H9 (cell line): ENCODE measurements at regions not wholly inside any gene's neighbourhood (a gene's known extent, or its start where the extent isn't known, plus 50 kb on each side); places are given as distances from the start of the nearest gene placed in this dataset.

Experiments used
- DNase-seq: peaks from one replicate; pipeline ENCODE4 v3.0.0-alpha.2; 2017
- H2AFZ ChIP-seq: one replicate; pipeline ENCODE4 v1.6.1; 2013; ENCODE audit warnings: mild to moderate bottlenecking, low read length, control low read depth, moderate library complexity
- H2AK5ac ChIP-seq: 2 replicates; pipeline ENCODE4 v1.6.1; 2013; ENCODE audit warnings: low read length, control low read depth, mixed read lengths; ENCODE audit not compliant: insufficient read length
- H2BK120ac ChIP-seq: one replicate; pipeline ENCODE4 v1.6.1; 2013; ENCODE audit warnings: low read depth, mild to moderate bottlenecking, low read length, control low read depth, inconsistent platforms; ENCODE audit not compliant: poor library complexity, severe bottlenecking
- H2BK12ac ChIP-seq: 2 replicates; pipeline ENCODE4 v1.6.1; 2013; ENCODE audit warnings: low read length, control low read depth, mixed read lengths, low read depth; ENCODE audit not compliant: insufficient read length
- H2BK15ac ChIP-seq: 2 replicates; pipeline ENCODE4 v1.6.1; 2013; ENCODE audit warnings: low read depth, low read length, control low read depth
- H2BK20ac ChIP-seq: one replicate; pipeline ENCODE4 v1.6.1; 2013; ENCODE audit warnings: low read depth, mild to moderate bottlenecking, low read length, control low read depth, inconsistent platforms; ENCODE audit not compliant: poor library complexity, severe bottlenecking
- H2BK5ac ChIP-seq: 2 replicates; pipeline ENCODE4 v1.6.1; 2013; ENCODE audit warnings: low read length, control low read depth, mixed read lengths; ENCODE audit not compliant: insufficient read length
- H3K14ac ChIP-seq: 2 replicates; pipeline ENCODE4 v1.6.1; 2013; ENCODE audit warnings: low read length, control low read depth; ENCODE audit not compliant: insufficient read depth
- H3K18ac ChIP-seq: 2 replicates; pipeline ENCODE4 v1.6.1; 2013; ENCODE audit warnings: low read depth, mild to moderate bottlenecking, mixed read lengths, low read length, control low read depth; ENCODE audit not compliant: insufficient read length
- H3K23ac ChIP-seq: 2 replicates; pipeline ENCODE4 v1.6.1; 2013; ENCODE audit warnings: low read length, control low read depth, mixed read lengths, low read depth; ENCODE audit not compliant: insufficient read length
- H3K23me2 ChIP-seq: 2 replicates; pipeline ENCODE4 v1.6.1; 2013; ENCODE audit warnings: low read depth, mild to moderate bottlenecking, mixed read lengths, low read length, control low read depth; ENCODE audit not compliant: insufficient read length, poor library complexity, severe bottlenecking
- H3K27ac ChIP-seq: 2 replicates; pipeline ENCODE4 v1.5.1; 2013; ENCODE audit warnings: low read length, control low read depth, mixed read lengths, low read depth; ENCODE audit not compliant: insufficient read length
- H3K27me3 ChIP-seq: 2 replicates; pipeline ENCODE4 v1.6.1; 2013; ENCODE audit warnings: low read length, control low read depth, inconsistent platforms; ENCODE audit not compliant: insufficient read depth
- H3K4ac ChIP-seq: 2 replicates; pipeline ENCODE4 v1.6.1; 2013; ENCODE audit warnings: low read depth, mild to moderate bottlenecking, control low read depth, inconsistent platforms, low read length, moderate library complexity
- H3K4me1 ChIP-seq: 2 replicates; pipeline ENCODE4 v1.6.1; 2013; ENCODE audit warnings: low read length, control low read depth, inconsistent platforms; ENCODE audit not compliant: insufficient read depth
- H3K4me2 ChIP-seq: 2 replicates; pipeline ENCODE4 v1.6.1; 2013; ENCODE audit warnings: low read length, control low read depth, mixed read lengths; ENCODE audit not compliant: insufficient read length, insufficient read depth
- H3K56ac ChIP-seq: 2 replicates; pipeline ENCODE4 v1.6.1; 2013; ENCODE audit warnings: low read depth, mild to moderate bottlenecking, mixed read lengths, low read length, control low read depth; ENCODE audit not compliant: insufficient read length
- H3K79me1 ChIP-seq: 2 replicates; pipeline ENCODE4 v1.6.1; 2013; ENCODE audit warnings: low read depth, mild to moderate bottlenecking, moderate library complexity, low read length, control low read depth, inconsistent platforms; ENCODE audit not compliant: insufficient read depth, poor library complexity, severe bottlenecking
- H3K79me2 ChIP-seq: 2 replicates; pipeline ENCODE4 v1.6.1; 2013; ENCODE audit warnings: low read length, control low read depth, inconsistent platforms; ENCODE audit not compliant: insufficient read depth
- H3K9ac ChIP-seq: 2 replicates; pipeline ENCODE4 v1.6.1; 2013; ENCODE audit warnings: low read length, control low read depth, mixed read lengths; ENCODE audit not compliant: insufficient read length; ENCODE audit errors: extremely low read depth
- H3K9me3 ChIP-seq: one replicate; pipeline ENCODE4 v1.6.1; 2013; ENCODE audit warnings: low read depth, low read length, inconsistent platforms; ENCODE audit not compliant: control insufficient read depth
- H3T11ph ChIP-seq: one replicate; pipeline ENCODE4 v1.6.1; 2013; ENCODE audit warnings: mild to moderate bottlenecking, low read length, control low read depth, inconsistent platforms
- H4K20me1 ChIP-seq: one replicate; pipeline ENCODE4 v1.6.1; 2013; ENCODE audit not compliant: control insufficient read depth, insufficient read length, insufficient read depth
- H4K5ac ChIP-seq: 2 replicates; pipeline ENCODE4 v1.6.1; 2013; ENCODE audit warnings: low read depth, mild to moderate bottlenecking, mixed read lengths, low read length, control low read depth; ENCODE audit not compliant: insufficient read length
- H4K8ac ChIP-seq: replicated peaks from 2 replicates; pipeline ENCODE4 v1.6.1; 2013; ENCODE audit warnings: low read length, control low read depth, mixed read lengths, low read depth; ENCODE audit not compliant: insufficient read length
- H4K91ac ChIP-seq: 2 replicates; pipeline ENCODE4 v1.6.1; 2013; ENCODE audit warnings: low read depth, mild to moderate bottlenecking, moderate library complexity, mixed read lengths, low read length, control low read depth; ENCODE audit not compliant: insufficient read length
- H3K27ac Mint-ChIP-seq, 3 experiments: 2 replicates in 2 of 3; 3 replicates in 1 of 3; pipeline ENCODE4 v1.8.0; 2020 to 2021; ENCODE audit warnings: mixed read lengths in 3 of 3, mild to moderate bottlenecking in 1 of 3, moderate library complexity in 1 of 3
- H3K27me3 Mint-ChIP-seq: 2 replicates; pipeline ENCODE4 v1.8.0; 2021; ENCODE audit warnings: low read depth, mild to moderate bottlenecking, moderate library complexity, mixed read lengths
- H3K36me3 Mint-ChIP-seq, 3 experiments: 2 replicates in 2 of 3; 3 replicates in 1 of 3; pipeline ENCODE4 v1.8.0; 2020 to 2021; ENCODE audit warnings: low read depth in 3 of 3, mixed read lengths in 3 of 3; ENCODE audit not compliant: insufficient read depth in 1 of 3
- H3K4me1 Mint-ChIP-seq, 2 experiments: 2 replicates each; pipeline ENCODE4 v1.8.0; 2020; ENCODE audit warnings: mixed read lengths in 2 of 2
- H3K4me3 Mint-ChIP-seq, 2 experiments: 2 replicates in 1 of 2; 3 replicates in 1 of 2; pipeline ENCODE4 v1.8.0; 2020 to 2021; ENCODE audit warnings: mild to moderate bottlenecking in 2 of 2, mixed read lengths in 2 of 2, moderate library complexity in 1 of 2
- H3K9me3 Mint-ChIP-seq, 2 experiments: 2 replicates in 1 of 2; 3 replicates in 1 of 2; pipeline ENCODE4 v1.8.0; 2020; ENCODE audit warnings: mild to moderate bottlenecking in 2 of 2, mixed read lengths in 2 of 2, moderate library complexity in 1 of 2
- CTCF ChIP-seq: fragments of 200-600 bp; sonication (generic); conservative IDR thresholded peaks from 3 replicates; pipeline ENCODE4 v1.8.0; 2021; ENCODE audit warnings: antibody characterized with exemption, mild to moderate bottlenecking
- WGBS: extraction: QIAGEN DNeasy Blood & Tissue Kit; methylation state at CpG from one replicate; pipeline ENCODE4 v1.1.7; 2013; ENCODE audit warnings: missing lambda C conversion rate, low lambda C conversion rate, mixed read lengths; ENCODE audit not compliant: insufficient read length; ENCODE audit errors: extremely low coverage; 5-methylcytosine and 5-hydroxymethylcytosine counted together

GRCh38 chr2:128498589-128498988 lies 179.9 kb upstream of the HS6ST1 start:
- no peak overlapping the region for H4K91ac ChIP-seq
- H3K4me1 ChIP-seq = no peaks in the 10 kb centered on the region; the same call in 1 of the 2 replicates
- H3K27me3 ChIP-seq = no peaks in the 10 kb centered on the region
- Mint-ChIP-seq H3K4me1 (peaks cover 24 to 29% of the 10 kb centered on the region in 2 experiments), H3K36me3 (peaks cover 0 to 3% (median 0%) of the 10 kb centered on the region in 3 experiments; a peak in 2 of 7 replicates), H3K27ac (no peak overlapping the region), H3K9me3 (no peaks in the 10 kb centered on the region; a peak in 1 of 5 replicates), H3K27me3 (peaks cover 2% of the 10 kb centered on the region), H3K4me3 (no peak overlapping the region)
- WGBS = no CpG with 5 or more reads among the region's 5 CpGs
- TF ChIP-seq CTCF = no peak
- no peak overlapping the region for H3T11ph ChIP-seq
- no peaks in the 10 kb centered on the region for H4K20me1 ChIP-seq
- H3K23ac ChIP-seq = no peak overlapping the region
- H3K14ac ChIP-seq = no peak overlapping the region
- H3K4me2 ChIP-seq = no peak overlapping the region
- H3K23me2 ChIP-seq = no peaks in the 10 kb centered on the region
- no peak overlapping the region for H2BK5ac ChIP-seq
- H3K4ac ChIP-seq = no peak overlapping the region
- H4K8ac ChIP-seq = no peak overlapping the region
- H2BK12ac ChIP-seq = no peak overlapping the region
- no peaks in the 10 kb centered on the region for H3K79me1 ChIP-seq
- H2AK5ac ChIP-seq = no peak overlapping the region
- no peak overlapping the region for H3K9ac ChIP-seq
- no peak overlapping the region for H4K5ac ChIP-seq
- no peak overlapping the region for H3K27ac ChIP-seq
- H2BK15ac ChIP-seq = no peak overlapping the region
- no peaks in the 10 kb centered on the region for H3K9me3 ChIP-seq
- no peaks in the 10 kb centered on the region for H3K79me2 ChIP-seq
- no peak overlapping the region for H3K56ac ChIP-seq
- H2BK20ac ChIP-seq = no peak overlapping the region
- no peak overlapping the region for H2BK120ac ChIP-seq
- H2AFZ ChIP-seq = no peak overlapping the region
- no peak overlapping the region for H3K18ac ChIP-seq
- DNase-seq = no peak
